Renal pelvis (tissue), 1 donor: ENCODE measurements at regions not wholly inside any gene's neighbourhood (a gene's known extent, or its start where the extent isn't known, plus 50 kb on each side); places are given as distances from the start of the nearest gene placed in this dataset.

Source experiments
- DNase-seq: peaks from one replicate; pipeline ENCODE4 v3.0.0-alpha.2; 2013

DNA sequence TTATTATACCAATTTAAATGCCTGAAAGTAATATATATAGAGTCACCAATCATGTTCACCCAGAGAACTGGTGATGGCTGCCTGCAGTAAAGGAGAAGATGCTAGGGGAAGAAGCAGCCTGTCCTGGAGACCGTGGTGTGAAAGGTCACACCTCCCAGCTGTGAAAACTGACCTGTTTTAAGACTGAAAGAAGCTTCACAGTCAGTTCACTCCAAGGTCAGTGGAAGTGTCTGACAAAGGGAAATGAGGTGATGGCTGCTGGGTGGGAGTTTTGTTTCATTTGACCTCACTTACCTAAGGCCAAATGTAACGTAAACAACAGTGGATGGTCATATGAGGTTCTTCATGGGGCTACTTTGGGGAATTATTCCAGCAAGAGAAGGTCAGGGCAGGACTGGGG is 352.1 kb upstream of the GATB start:
- no peak for DNase-seq

DNA sequence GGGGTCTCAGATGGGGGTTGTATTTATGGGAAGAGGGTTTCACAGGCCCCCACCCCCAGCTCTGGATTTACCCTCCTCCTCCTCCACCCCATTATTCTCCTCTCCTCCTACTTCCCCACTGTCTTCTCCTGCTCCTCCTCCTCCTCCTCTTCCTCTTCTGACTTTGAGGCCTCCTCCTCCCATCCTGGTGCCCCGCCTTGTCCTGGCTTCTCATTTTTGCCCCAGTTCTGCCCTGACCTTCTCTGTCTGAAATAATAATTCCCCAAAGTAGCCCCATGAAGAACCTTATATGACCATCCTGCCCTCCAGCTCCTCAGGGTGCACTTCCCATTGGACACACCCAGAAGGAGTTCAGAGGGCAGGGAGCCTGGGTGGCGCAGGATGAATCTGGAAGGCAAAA is 351.4 kb upstream of the GATB start:
- DNase-seq = no peak

DNA sequence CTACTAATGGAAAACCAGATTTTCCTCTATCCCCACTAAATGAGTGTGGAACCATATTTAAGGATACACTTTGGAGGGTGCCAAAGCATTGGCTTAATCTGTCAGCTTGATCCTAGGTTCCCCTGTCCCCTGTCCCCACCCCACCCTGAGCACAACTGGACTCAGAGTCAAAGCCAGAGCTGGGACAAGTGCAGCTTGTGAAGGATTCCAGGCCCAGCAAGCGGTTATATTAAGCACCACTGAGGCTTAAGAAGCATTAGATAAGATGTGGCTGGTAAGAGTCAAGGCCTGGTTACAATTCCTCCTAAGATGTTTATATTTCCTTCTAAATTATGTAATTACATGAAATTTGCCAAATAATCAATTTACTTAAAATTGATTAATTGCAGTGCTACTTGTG is 350.0 kb upstream of the GATB start:
- DNase-seq = no peak

DNA sequence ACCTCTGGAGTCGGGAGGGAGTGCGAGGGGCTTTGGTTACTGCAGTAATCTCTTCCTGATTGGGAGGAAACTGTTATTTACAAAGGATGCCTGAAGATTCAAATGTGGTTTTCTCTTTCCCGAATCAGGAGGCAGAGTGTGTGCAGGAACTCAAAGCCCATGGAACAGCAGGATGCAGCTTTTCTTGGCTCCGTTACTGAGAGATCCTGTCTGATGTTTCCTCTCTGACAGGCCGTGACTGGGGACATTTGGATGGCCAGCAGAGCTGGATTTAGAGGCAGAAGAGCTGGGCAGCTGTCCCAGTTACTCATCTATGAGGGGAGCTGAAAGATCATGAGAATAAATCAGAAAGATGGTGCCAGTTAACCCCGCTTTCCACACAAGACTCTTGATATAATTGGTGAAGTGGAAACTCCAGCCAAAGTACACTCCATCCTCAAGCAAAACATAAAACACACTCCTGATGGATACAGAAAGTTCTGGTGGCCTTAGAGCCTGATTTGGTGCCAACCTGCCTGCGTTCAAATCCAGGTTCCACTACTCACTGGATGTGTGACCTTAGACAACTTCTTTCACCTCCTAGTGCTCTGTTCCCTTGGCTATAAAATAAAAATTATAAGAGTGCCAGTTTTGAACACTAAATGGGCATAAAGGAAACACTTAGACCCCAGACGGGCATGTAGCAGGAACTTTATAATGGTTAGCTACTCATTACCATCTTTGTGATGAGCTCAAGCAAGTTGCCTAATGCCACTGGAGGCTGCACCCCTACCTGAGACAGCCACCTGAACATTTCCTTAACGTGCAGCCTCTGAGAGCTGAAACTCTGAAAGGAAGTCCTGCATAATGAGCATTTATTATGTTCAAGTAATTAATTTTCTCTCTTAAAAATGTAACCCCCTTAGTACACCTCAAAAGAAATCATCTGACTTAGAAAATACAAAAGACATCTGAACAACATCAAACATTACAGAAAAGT is 349.0 kb upstream of the GATB start:
- no peak for DNase-seq

DNA sequence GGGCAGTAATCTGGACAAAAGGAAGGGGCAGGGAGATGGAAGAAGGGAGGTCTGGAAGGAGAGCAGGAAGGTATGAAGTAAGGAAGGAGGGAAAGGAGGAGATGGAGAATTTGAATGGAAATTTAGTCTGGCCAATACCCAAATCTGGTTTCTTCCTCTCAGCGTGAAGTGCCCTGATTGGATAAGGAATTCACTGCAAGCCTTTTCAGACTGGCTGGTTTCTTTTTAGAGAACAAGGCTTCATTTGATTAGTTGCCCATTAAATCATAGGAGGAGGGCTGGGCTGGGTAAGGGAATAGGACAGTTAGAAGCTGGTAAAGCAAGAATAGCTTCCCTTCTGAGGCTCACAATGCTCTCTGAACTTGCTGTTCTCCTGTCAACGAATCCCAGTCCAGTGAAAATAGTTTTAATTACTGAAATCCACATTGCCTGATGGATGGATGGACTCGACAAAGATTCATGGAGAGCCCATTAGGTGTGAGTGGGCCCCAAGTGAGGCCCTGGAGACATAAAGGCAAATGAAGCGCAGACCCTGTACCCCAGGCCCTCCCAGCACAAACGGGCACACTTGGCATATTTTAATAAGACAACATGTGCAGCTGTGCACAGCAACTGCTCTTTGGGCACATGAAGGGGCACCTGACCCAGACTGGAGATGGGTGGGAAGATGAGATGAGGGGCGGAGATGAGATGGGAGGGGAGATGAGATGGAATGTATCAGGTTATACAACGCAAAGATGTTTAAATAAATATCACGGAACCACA is 347.1 kb upstream of the GATB start:
- DNase-seq = no peak

DNA sequence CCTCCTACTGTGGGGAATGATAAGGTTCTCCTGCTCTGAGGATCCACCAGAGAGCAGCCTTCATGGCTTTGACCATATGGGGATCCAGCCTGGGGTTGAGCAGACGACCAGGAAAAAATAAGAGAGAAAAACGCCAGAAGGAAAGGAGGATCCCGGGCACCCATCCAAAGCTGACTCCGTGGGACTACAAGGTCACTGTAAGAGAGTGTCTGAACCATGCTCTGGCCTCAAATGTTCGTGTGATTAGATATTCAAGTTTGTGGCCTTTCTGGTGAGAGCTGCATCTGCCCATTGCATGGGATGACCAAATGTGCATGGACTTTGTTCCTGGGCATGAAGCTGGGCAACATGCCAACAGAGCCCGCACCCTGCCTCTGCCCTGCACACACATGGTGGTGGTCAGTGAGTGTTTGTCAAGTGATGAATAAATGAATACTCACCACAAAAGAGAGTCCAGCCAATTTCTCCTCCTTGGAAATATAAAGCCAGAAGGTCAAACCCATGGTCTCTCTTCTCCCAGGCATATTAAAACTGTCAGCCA is 346.0 kb upstream of the GATB start:
- no peak for DNase-seq

DNA sequence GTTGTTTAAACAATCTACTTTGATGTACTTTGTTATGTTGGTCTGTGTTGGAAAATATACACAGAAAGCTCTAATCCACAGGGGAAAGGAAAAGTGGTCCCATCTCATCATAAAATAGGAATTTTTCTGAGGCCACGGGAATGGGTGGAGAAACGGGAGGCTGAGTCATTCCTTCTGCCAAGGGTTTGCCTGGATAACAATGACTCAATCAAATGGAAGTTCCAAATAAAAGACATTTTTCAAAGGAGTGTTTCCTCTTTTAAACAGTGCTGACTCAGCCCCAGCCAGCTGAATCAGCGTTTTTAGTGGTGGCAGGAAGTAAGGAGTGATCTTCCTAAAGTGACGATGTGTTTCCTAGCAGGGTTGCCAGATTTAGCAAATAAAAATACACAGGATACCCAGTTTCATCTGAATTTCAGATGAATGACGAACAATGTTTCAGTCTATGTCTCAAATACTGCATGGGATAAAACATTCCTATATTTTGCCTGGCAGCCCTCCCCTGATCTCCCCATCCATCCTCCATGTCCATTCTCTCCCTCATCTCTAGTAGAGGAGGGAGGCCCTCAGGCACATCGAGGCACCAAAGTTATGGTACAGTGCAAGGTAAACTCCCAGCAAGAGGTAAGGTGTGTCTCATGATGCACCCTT is 345.4 kb upstream of the GATB start:
- DNase-seq = no peak

DNA sequence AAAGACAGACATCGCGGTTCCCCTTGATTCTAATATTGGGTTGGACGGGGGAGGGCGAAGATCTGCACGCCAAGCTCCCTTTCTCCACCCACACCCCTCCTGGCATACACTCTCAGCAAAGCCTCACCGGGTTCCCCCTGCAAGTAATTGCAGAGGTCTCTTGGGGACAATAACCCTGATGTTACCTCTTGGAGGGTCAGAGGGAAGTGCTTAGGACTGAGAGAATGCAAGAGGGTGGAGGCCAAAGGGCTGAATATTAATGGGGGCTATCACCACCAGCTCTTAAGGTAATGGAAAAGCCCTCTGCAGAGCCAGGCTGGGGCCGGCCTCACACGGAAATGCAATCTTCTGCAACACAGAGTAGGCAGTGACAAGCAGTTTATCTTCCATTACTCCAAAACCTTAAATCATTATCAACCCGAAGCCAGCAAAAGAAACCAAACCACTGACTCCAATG is 344.1 kb upstream of the GATB start:
- no peak for DNase-seq

DNA sequence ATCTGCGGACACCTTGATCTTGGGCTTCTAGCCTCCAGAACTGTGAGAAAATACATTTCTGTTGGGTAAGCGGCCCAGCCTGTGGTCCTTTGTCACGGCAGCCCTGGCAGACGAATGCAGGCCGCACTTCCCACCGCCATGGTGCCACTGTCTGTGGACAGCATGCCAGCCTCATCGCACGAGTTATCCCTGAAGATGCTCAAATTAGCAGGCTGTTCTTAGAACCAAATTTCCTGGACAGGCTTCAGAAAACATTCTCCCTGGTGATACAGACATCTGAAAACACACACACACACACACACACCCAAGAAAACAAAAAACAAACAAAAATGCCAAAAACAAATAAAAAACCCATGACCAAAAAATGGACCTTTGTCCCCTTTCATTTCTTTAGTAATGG is 343.5 kb upstream of the GATB start:
- DNase-seq = no peak

DNA sequence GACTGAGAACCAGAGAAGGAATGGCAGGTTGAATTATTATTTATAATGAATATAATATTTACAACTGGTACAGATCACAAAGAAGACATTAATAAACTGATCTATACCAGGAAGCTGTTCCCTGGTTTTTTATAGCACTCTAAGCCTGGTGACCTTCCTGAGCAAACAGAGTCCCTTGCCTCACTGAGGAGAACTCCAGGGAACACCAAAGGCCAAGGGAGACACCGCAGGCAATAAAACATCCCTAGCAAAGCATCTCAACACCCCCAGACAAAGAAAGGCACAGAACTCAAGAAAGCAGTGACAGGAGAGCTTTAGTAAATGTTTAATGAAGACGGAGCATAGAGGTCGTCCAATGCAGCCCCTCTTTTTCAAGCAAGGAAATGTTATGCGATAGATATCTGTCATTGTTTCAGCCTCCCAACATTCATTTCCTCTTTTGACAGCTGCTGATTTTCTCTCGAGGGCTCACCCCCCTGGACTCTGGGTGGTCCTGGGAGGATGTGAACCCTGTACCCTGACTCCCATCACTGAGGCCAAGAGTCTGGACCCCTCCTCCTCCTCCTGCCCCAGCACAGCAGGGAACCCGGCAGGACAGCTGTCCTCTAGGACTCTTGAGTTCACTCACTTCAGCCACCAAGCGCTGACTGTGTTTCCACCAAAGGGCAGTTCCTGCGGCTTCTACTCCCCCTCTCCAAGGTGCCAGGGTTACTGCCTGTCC is 342.5 kb upstream of the GATB start:
- no peak for DNase-seq

DNA sequence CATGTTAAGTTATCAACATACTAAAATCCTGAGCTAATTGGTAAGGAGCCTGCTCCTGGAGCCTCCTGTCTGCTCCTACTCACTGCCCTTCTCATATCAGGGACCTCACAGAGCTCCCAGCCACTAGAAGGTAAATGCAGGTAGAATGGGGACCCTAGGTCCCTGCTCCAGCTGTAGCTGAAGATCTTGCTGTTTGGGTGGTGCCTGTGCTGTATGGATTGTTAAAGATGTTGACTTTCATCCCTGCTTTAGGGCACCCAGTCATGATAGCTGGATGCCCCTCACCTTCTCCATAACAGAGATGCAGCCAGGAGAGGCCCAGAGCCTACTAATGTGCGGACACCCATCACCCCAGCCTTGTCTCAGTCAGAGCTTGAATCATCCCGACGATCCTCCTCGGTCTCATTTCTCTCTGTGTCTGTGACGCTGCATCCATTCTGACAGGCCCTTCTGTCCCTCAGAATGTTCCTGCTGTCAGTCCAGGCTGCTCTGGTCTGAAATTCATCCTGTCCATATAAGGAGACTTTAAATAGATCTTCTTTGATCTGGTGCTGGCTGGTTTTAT is 341.7 kb upstream of the GATB start:
- DNase-seq = no peak

DNA sequence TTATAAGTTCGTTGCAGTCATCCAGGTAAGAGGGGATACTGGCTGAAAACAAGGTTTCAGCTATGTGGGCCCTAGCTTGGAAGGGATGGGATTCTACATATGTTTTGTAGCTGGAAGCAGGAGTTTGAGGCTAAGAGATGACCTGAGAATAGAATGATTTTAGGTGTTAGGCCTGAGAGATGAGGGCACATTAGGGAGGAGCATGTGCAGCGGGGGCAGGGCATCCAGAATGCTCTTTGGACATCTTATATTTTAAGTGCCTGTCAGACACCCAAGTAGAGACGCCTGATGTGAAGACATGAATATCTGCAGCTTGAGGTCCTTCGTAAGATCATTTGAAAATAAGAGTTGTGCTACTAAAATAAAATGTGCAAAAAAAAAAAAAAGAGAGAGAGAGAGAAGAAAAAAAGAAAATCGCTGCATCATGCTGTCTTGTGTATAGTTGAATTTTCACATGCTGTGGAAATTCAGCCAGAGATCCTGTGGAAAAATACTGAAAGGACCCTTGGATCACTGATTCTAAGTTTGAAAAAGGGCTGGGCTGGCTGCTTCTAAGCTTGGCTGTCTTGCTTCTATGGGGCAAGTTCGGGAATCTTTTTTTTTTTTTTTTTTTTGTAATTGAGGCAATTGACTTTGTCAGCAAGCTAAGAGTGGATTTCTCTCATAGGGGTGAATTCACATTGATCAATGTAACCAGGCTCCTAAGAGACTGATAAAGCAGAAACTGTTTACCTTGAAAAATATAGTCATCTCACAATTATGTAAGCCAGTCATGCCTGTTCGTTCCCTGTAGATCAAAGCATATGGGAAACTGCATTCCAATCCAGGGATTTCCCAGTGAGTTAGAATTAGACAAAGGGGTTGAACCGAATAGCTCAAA is 341.0 kb upstream of the GATB start:
- no peak for DNase-seq

DNA sequence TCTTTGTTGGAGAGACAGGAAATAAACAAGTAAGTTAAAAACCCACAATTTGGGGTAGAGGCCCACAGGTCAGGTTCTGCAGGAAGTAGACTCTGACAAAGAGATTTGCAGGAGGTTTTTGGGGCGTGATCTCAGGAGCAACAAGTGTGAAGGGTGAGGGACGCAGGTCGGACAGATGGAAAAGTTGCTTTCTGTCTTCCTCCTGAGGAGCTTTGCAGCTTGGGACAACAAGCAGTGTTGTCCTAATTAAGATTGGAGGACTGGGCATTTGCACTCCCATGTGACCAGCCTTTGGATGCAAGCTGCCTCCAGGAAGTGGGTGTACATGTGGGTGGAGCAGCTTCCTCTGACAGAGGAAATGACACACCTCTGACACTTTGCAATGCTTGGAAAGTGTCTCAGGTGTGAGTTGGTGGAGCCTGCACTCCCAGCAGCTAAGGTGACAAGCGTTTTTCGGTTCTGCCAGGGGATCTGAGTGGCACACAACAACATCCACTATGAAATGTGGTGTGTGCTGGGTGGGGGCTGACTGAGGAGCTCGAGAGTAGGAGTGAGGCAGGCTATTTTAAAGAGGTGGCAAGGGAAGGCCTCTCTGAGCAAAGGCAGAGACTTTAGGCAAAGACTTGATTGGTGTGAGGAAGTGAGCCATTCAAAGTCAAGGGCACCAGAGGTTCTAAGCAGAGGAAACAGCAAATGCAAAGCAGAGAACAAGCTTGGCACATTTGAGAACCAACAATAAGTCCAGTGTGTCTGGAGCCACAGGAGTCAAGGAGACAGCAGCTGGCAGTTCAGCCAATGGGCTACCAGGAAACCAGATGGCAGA is 339.8 kb upstream of the GATB start:
- no peak for DNase-seq

DNA sequence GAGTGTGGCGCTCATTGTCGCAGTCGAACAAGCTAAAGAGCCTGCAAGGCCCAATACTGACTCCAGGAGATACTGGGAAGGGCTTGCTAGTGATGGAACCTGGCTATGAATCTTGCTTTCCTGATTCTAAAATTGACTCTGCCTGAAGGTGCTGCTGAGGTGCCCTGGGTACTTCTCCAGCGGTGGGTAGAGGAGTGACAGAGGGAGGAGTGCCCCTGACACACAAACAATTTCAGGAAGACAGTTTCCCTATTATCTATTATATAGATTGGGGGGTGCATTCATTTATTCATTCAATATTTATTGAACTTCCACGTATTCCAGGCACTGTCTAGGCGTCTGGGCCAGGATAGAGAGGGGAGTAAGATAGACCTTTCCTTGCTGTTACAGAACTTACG is 339.2 kb upstream of the GATB start:
- DNase-seq = no peak

DNA sequence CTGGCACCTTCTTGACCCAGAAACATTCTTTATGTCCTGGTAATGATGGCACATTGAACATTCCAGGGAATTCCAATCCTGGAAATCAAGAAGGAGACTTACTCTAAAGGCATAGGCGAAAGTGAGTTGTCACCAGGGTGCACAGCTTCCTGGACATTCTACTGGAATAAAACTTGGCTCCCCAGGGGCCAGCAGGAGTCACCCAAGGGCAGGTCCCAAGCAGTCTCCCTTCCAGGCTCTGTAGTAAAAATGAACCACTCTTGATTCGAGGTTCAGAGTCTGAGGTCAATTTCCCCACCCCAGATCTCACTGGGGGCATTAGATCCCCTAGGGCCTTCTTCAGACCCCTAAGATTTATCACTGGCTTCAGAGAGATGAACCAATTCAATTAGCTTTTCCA is 338.7 kb upstream of the GATB start:
- no peak for DNase-seq

DNA sequence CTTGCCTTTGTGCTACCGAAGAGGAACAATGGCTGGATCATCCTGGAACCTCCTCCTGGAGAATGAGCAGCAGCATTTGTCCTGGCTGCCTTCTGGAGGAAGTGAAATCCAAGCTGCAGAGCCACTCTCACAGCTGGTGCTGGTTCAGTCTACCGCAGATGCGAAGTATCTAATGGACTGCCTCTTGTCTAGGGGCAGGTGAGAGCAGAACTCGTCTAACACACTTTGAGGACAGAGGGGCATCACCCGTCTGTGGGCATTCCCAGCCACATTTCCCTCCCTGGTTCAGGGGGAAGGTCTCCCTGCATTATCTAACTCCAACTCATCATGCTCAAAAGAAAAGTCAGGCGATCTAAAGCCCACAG is 338.2 kb upstream of the GATB start:
- no peak for DNase-seq

DNA sequence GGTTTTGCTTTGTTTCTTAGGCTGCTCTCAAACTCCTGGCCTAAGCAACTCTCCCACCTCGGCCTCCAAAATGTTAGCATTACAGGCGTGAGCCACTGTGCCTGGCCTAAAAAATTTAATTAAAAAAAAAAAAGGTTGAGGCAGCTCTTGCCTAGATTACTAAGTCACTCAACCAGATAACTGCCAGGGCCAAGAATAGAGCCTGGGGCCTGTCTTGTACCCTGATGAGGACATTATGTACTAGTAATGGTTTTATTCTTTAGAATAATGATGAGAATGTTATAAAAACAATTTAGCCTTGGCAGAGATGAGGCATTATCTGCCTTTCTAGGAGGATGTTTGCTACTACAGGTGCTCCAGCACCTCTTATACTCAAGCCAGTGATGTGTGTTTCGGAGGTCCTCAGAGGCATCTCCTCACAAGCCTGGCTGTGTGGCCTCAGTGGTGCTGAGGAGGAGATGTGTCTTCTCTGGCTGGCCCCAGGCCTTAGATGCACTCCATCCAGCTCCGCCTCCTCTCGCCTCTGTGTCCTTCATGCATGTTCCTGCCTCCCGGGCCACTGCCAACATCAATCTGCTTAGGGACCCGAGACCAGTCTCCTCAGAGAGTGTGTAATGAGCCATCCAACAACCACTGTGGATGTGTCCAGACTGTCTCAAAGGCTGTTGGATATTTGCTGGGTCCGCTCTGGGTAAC is 337.7 kb upstream of the GATB start:
- DNase-seq = no peak

DNA sequence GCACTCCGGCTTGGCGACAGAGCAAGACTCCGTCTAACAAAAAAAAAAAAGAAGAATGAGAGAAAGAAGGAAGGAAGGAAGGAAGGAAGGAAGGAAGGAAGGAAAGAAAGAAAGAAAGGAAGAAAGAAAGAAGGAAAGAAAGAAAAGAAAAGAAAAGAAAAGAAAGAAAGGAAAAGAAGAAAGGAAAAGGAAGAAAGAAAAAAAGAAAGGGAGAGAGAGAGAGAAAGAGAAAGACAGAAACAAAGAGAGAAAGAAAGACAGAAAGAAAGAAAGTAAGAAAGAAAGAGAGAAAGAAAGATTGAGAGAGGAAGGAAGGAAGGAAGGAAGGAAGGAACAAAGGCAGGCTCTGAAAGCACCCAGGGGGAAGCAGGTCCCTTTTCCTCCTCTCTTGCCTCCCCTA is 336.6 kb upstream of the GATB start:
- DNase-seq = no peak

DNA sequence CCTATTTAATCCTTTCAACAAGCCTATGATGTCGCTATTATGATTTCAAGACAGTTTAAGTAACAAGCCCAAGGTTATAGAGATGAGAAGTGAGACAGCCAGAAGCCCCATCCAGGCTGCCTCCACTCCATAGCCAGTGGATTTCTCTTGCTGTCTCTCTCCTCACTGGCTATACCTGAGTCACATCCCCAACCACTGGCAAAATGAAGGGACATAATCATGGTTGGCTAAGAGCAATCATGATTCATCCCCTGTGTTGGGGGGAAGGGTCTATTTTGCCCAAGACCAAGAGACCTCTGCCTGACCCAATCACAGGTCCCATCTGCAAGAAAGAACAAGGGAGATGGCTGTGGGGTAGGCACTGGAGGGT is 334.9 kb upstream of the GATB start:
- DNase-seq = no peak
